Hepatocyte (in vitro differentiated cells): ENCODE measurements at regions not wholly inside any gene's neighbourhood (a gene's known extent, or its start where the extent isn't known, plus 50 kb on each side); places are given as distances from the start of the nearest gene placed in this dataset.

Source experiments
- EZH2 ChIP-seq: fragments of 200-600 bp; sonication (generic); IDR thresholded peaks from 2 replicates; pipeline ENCODE4 v1.6.1; 2016; ENCODE audit warnings: antibody characterized with exemption, mild to moderate bottlenecking, borderline replicate concordance
- EZH2phosphoT487 ChIP-seq: fragments of 200-600 bp; sonication (generic); IDR thresholded peaks from one replicate; pipeline ENCODE4 v1.6.1; 2018; ENCODE audit warnings: antibody characterized with exemption, mild to moderate bottlenecking, low read depth, moderate library complexity; ENCODE audit not compliant: unreplicated experiment, severe bottlenecking
- TF ChIP-seq, protein P1 (sequence below): fragments of 200-600 bp; sonication (generic); IDR thresholded peaks from 2 replicates; pipeline ENCODE4 v1.5.1; 2016; ENCODE audit warnings: antibody characterized with exemption, mild to moderate bottlenecking; ENCODE audit not compliant: poor library complexity

DNA sequence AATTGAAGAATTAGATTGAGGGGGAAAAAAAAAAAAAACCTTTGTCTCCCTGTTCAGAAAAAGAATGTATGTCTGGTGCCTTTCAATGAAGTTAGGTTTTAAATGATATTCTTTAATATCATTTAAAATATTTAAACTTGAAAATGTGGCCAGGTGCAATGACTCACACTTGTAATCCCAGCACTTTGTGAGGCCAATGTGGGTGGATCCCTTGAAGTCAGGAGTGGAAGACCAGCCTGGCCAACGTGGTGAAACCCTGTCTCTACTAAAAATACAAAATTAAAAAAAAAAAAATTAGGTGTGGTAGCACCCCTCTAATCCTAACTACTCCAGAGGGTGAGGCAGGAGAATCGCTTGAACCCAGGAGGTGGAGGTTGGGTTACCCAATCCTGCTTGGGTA is 111.1 kb upstream of the RASA1 start:
- TF ChIP-seq, protein P1, sequence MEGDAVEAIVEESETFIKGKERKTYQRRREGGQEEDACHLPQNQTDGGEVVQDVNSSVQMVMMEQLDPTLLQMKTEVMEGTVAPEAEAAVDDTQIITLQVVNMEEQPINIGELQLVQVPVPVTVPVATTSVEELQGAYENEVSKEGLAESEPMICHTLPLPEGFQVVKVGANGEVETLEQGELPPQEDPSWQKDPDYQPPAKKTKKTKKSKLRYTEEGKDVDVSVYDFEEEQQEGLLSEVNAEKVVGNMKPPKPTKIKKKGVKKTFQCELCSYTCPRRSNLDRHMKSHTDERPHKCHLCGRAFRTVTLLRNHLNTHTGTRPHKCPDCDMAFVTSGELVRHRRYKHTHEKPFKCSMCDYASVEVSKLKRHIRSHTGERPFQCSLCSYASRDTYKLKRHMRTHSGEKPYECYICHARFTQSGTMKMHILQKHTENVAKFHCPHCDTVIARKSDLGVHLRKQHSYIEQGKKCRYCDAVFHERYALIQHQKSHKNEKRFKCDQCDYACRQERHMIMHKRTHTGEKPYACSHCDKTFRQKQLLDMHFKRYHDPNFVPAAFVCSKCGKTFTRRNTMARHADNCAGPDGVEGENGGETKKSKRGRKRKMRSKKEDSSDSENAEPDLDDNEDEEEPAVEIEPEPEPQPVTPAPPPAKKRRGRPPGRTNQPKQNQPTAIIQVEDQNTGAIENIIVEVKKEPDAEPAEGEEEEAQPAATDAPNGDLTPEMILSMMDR = no peak
- TF ChIP-seq EZH2phosphoT487 (no peak), EZH2 (no peak)
